GM18517 (cell line): ENCODE measurements at regions not wholly inside any gene's neighbourhood (a gene's known extent, or its start where the extent isn't known, plus 50 kb on each side); places are given as distances from the start of the nearest gene placed in this dataset.
A peak's percentile ranks its signal among the peaks of the same experiment; 100 is the strongest.

Experiments used
- ATAC-seq: cut with Tn5 transposase; IDR thresholded peaks from one replicate; pipeline ENCODE4 v1.9.1; 2021; ENCODE audit warnings: mild to moderate bottlenecking, moderate library complexity; ENCODE audit not compliant: unreplicated experiment

DNA sequence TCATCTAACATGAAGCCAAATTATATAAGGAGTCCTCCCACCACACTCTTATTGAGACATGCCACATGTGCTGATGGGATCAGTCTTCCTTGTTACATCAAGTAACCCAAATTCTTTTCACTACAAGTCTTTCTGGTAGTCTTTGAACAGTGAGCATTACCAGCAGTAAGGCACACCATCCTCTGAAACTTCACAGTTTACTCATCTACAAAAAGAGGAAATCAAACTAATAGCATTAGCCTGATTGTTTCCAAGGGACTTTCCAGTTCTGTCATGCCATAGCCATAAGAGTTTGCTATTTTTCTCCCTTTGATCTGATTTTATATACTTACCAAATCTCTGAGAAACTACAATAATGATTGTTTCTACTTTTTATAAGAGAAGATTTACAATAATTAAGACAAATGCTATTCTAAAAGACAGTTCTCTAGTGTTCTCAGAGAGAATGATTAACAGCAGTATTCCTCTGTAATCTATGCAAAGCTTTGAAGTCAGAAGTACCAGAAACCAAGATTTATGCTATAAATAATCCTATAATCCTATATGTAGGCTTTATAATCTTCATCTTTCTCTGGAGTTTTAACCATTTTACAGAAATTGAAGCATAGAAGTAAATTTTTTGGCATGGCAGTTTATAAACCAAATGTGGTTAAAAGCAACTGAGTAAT, 166.2 kb upstream of the ACO1 start:
- ATAC-seq, result peak; percentile 100

GRCh38 chr9:32220750-32221149, 163.7 kb upstream of the ACO1 start:
- no peak for ATAC-seq

GRCh38 chr9:32234451-32234850, 150.0 kb upstream of the ACO1 start:
- no peak for ATAC-seq

DNA sequence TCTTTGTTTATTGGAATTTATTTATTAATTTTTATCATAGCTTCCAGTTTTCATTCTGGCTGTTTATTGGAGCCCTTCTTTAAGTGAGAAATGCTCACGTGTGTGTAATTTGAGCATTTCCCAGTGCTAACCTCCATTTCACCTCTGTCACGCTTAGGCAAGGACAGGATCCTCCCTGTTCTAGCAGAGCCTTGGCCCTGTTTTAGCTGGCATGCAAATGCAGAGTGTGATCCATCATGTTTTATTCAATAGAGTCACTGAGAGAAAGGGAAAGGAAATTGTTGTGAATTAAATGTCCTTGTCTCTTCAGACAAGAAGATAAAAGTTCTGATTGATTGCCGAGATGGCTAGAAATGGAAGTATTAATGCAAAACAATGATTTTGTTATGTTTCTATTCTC, 137.3 kb upstream of the ACO1 start:
- no peak for ATAC-seq

- no peak for ATAC-seq
Measured at GRCh38 chr9:32248189-32248712, 136.2 kb upstream of the ACO1 start.

DNA sequence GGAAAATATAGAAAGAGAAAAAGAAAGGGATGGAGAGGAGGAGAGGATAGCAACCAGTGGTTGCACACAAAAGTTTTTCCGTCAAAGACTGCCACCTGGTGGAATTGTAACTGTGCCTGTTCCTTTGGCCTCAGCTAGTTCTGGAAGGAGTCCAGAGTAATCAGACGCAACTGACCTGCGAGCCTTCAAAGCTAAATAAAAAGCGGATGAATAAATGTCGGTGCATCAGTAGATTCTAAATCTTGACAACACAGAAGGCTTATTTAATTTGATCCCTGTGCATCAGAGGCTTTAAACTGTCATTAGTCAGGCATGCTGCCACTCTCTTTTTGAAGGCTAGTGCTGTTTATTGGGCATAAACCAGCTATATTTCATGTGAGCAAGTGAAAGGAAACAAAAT, 132.9 kb upstream of the ACO1 start:
- ATAC-seq, result peak; percentile 92

DNA sequence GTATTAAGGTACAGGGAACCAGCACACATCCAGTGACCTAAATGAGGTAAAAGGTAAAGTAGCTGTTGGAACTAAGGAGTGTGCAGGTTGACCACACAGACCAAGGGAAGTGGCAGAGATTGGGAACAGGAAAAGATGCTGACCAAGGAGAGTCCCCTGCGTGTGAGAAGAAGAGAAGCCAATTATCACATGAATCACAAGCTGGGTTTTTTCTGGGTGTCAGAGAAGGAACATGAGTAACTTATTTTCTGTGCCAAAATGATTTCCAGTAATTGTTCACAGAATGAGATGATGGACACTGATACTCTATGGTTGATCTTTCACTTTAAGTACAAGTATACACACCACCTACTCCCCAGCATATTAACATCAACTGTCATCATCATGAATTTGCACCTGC, 130.7 kb upstream of the ACO1 start:
- no peak for ATAC-seq

GRCh38 chr9:32255026-32255425, 129.4 kb upstream of the ACO1 start:
- no peak for ATAC-seq

DNA sequence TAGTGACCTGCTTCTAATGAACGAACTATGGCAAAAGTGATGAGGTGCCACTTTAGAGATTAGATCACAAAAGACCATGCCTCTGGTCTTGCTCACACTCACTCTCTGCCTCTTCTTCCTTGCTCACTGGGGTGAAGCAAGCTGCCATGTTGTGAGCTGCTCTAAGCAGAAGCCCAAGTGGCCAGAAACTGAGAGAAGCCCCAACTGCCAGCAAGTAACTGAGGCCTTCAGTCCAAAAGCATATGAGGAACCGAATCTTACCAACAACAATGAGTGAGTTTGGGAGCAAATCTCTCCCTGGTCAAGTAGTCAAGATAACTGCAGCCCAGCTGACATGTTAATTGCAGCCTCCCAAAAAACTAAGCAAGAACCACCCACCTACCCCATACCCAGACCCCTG, 126.0 kb upstream of the ACO1 start:
- no peak for ATAC-seq

DNA sequence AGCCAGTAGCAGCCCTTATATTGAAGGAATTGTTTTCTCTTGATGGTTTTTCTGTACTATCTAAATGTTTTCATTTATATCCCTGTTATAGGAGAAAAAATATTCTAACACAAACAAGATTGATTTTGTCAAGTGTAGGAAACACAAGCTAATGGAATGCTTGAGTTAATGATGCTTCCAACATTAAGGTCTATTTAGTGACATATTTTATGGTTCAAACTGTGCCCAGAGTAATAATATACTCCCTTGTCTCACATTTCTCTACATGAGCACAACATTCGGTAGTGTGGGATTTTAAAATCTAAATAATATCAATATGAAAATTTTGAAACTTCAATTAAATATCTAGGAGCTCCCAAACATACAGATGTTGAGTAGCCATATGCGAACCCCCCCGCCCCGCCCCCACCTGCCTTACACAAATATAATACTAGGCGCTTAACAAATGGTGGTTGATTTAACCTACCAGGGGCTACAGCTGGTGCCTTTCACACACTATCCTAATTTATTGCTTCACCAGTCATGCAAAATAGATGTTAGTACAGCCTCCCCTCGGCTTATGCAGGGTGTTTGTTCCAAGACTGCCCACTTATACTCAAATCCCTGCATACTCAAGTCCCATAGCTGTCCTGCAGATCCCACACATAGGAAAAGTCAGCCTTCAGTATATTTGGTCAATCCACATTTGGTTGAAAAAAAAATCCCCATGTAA, 124.1 kb upstream of the ACO1 start:
- ATAC-seq, result no peak

GRCh38 chr9:32264170-32264864, 120.1 kb upstream of the ACO1 start:
- ATAC-seq, result no peak

DNA sequence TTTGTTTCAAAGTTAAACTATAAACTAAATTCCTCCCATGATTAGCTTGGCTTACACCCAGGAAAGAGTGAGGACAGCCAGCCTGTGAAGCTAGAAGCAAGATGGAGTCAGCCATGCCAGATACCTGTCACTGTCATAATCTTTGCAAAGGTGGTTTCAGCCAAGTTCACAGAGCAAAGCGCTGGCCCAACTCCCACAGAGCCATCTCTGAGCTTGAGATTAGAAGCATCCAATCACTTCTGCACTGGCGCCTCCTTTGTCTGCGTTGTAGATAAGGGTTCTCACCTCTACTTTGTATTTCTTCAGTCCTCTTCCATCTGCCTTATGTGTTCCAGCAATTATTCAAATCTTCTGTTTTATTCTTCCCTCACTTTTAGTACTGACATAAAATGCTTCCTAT, 119.4 kb upstream of the ACO1 start:
- no peak for ATAC-seq

- no peak for ATAC-seq
Measured at GRCh38 chr9:32278991-32279390, 105.5 kb upstream of the ACO1 start.

GRCh38 chr9:32289756-32290155, 94.7 kb upstream of the ACO1 start:
- ATAC-seq, result no peak

- ATAC-seq, result no peak
Measured at GRCh38 chr9:32291370-32291769, 93.1 kb upstream of the ACO1 start.

DNA sequence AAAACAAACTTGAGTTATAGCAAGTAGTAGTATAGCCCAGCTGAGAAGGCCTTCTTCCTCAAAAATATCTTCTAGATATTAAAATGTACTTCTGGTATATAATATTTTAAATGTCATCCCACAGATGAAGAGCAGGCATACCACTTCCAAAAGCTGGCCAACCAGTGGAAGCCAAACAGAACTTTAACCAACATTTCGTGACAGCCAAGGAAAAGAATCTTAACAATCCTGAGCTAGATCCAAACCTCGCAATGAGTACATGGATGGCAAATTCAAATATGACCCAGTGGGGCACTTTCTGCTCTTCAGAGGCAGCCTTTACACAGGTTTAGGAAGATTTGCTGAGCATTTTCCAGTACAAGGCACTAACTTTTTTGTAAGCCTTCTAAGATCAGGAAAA, 91.8 kb upstream of the ACO1 start:
- ATAC-seq, result no peak

- ATAC-seq, result no peak
Measured at GRCh38 chr9:32293091-32293490, 91.4 kb upstream of the ACO1 start.

DNA sequence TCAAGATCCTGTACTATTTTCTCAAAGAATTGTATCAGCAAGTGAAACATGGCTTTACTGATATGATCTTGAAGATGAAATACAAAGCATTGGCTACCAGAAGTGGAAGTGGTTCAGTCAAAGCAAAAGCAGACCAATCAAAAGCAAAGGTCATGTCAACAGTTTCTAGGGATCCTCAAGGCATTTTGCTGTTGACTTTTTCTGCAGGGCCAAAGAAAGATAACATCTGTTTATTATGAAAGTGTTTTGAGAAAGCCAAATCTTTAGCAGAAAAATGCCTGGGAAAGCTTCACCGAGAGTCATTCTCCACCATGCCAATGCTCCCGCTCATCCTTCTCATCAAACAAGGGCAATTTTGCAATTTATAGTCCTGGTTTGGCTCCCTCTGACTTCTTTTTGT, 90.3 kb upstream of the ACO1 start:
- ATAC-seq, result no peak

DNA sequence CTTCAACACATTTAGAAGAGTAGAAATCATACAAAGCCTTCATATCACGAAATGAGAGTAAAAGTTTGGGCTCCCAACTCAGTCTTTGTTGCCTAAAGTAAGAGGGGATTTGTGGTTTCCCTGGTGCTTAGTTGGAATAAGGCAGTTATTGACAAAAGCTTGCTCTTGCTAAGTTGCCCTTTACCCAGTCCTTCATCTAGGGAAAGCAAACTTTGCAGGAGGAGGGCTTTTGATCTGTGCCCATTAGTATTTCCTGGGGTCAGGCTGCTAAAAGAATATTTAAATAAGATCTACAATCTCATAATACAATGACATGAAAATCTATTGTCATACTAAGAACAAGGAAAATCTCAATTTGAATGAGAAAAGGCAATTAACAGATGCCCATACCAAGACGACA, 84.1 kb upstream of the ACO1 start:
- no peak for ATAC-seq

- ATAC-seq, result no peak
Measured at GRCh38 chr9:32304495-32304894, 79.9 kb upstream of the ACO1 start.

DNA sequence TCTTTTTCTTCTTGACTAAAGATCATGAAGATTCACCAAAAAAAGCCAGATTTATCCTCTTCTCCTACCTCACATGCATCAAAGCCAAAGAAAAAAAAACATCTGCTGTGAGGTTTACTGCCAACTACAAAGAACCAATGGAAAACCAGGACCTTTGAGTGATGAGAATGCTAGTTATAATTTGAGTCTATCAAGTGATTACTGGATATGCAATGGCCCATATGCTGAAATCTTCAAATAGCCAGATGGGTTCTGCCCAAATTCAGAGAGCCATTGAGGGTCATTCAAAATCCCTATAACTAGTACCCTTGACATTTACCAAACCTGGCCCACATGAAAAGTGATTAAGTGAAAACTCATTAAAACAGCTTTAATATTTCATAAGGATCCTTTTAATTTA, 78.4 kb upstream of the ACO1 start:
- ATAC-seq, result no peak

DNA sequence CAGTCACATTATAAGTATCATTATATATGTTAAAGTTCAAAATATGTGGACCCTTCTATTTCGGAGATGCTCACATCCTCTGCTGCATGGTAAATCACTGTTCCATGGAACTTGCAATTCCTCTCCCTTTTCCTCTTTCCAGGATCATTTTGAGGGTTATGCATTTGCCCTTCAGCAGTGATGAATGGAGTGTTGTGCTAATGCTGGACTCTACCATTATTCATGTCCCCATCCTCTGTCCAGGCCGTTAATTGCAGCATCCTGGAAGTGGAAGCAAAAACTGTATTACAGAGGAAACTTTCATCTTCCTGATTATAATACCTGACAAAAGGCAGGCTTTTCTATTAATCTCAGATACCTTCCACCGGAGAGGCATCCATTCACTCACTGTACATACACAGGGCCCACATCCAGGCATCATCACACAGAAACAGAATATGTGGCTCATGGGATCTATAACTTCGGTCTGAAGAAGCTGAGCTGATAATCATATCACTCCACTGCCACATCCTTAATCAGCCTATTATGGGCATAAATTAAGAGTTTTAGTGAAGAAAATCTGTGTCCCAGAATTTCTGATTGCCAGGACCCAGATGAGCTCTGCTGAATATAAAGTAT, 65.0 kb upstream of the ACO1 start:
- ATAC-seq, result no peak
